ENCODE measurements at regions not wholly inside any gene's neighbourhood (a gene's known extent, or its start where the extent isn't known, plus 50 kb on each side); places are given as distances from the start of the nearest gene placed in this dataset.
"Not testable (repeated sequence)": the region's sequence is repeated elsewhere in the genome, so short reads cannot be mapped to it uniquely, and the experiment has no call there.

- DNase-seq: no peak
These were observed 841.0 kb upstream of the PIK3C3 start for GRCh38 chr18:41113885-41114482.

- DNase-seq: no peak
These were observed 855.6 kb upstream of the PIK3C3 start for GRCh38 chr18:41099451-41099850.

- no peak for DNase-seq
These were observed 858.5 kb upstream of the PIK3C3 start for GRCh38 chr18:41096504-41096903.

- DNase-seq: no peak
These were observed 878.0 kb upstream of the PIK3C3 start for GRCh38 chr18:41077076-41077475.

GRCh38 chr18:41075212-41075611, 879.8 kb upstream of the PIK3C3 start:
- no peak for DNase-seq

GRCh38 chr18:41073372-41073954, 881.6 kb upstream of the PIK3C3 start:
- no peak for DNase-seq

GRCh38 chr18:41072946-41073345, 882.1 kb upstream of the PIK3C3 start:
- DNase-seq: no peak

- no peak for DNase-seq
These were observed 883.2 kb upstream of the PIK3C3 start for GRCh38 chr18:41071826-41072225.

- DNase-seq: no peak
These were observed 885.9 kb upstream of the PIK3C3 start for GRCh38 chr18:41069167-41069566.

- DNase-seq: no peak
These were observed 890.1 kb upstream of the PIK3C3 start for GRCh38 chr18:41064916-41065315.

GRCh38 chr18:41060967-41061366, 894.1 kb upstream of the PIK3C3 start:
- DNase-seq: no peak

- no peak for DNase-seq
These were observed 896.0 kb upstream of the PIK3C3 start for GRCh38 chr18:41059126-41059415.

- DNase-seq: no peak
These were observed 896.5 kb upstream of the PIK3C3 start for GRCh38 chr18:41058351-41059125.

- DNase-seq: no peak
These were observed 902.4 kb upstream of the PIK3C3 start for GRCh38 chr18:41052625-41053024.

- not testable (repeated sequence) for DNase-seq
These were observed 908.8 kb upstream of the PIK3C3 start for GRCh38 chr18:41046250-41046649.

GRCh38 chr18:41043876-41044275, 911.2 kb upstream of the PIK3C3 start:
- DNase-seq: no peak

GRCh38 chr18:41042866-41043265, 912.2 kb upstream of the PIK3C3 start:
- no peak for DNase-seq

- no peak for DNase-seq
These were observed 917.0 kb upstream of the PIK3C3 start for GRCh38 chr18:41038071-41038470.

GRCh38 chr18:41036346-41036745, 918.7 kb upstream of the PIK3C3 start:
- DNase-seq: no peak

GRCh38 chr18:41034413-41034812, 920.6 kb upstream of the PIK3C3 start:
- DNase-seq: no peak

GRCh38 chr18:41025666-41026065, 929.4 kb upstream of the PIK3C3 start:
- DNase-seq: no peak

GRCh38 chr18:41024792-41025191, 930.2 kb upstream of the PIK3C3 start:
- no peak for DNase-seq

- no peak for DNase-seq
These were observed 932.5 kb upstream of the PIK3C3 start for GRCh38 chr18:41022484-41022883.

GRCh38 chr18:41021089-41021488, 933.9 kb upstream of the PIK3C3 start:
- DNase-seq: no peak

- DNase-seq: no peak
These were observed 942.8 kb upstream of the PIK3C3 start for GRCh38 chr18:41012194-41012593.

All from activated CD4-positive, alpha-beta T cell treated with anti-CD3 and anti-CD28 coated beads, Interleukin-2, amount 50 U/mL, for 48 hours (primary cell).